Right hindlimb (tissue), 1 donor: ENCODE measurements at regions not wholly inside any gene's neighbourhood (a gene's known extent, or its start where the extent isn't known, plus 50 kb on each side); places are given as distances from the start of the nearest gene placed in this dataset.

Experiments
- DNase-seq: peaks from one replicate; pipeline ENCODE4 v3.0.0-alpha.2; 2018

DNA sequence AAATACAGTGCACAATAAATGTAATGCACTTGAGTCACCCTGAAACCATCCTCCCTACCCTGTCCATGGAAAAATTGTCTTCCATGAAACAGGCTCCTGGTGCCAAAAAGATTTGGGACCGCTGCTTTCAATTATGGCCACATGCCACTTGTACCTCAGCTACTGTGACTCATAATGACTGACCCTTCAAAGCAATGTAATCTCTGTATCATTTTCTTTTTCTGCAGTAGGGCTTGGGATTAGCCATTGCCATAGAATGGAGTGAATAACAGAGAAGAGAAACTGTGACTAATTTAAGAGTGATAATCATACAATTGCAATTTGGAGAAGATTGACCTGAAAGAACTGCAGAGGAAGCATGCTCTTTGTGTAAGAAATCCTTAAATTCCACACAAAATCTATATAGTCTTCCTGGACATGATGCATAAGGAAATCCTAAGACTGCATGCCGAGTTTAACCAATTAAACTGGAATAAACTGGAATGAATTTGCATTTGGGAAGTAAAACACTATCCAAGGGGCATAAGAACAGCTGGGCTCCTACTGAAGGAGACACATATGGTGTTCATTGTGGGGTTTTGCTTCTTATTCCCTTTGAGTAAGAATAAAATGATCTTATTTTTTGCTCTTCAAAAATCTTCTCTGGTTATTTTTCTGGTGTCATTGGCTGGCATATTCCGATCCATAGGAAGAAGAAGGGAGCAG, 59.5 kb upstream of the SLC7A1 start:
- no peak for DNase-seq

DNA sequence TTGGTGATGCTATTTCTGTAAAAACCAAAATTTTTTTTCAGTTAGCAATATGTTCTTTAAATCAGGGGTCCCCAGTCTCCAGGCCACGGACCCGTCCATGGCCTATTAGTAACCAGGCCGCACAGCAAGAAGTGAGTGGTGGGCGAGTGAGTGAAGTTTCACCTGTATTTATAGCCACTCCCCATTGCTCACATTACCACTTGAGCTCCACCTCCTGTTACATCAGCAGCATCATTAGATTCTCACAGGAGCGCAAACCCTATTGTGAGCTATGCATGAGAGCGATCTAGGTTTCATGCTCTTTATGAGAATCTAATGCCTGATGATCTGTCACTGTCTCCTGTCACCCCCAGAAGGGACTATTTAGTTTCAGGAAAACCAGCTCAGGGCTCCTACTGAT, 58.9 kb upstream of the SLC7A1 start:
- DNase-seq = no peak

DNA sequence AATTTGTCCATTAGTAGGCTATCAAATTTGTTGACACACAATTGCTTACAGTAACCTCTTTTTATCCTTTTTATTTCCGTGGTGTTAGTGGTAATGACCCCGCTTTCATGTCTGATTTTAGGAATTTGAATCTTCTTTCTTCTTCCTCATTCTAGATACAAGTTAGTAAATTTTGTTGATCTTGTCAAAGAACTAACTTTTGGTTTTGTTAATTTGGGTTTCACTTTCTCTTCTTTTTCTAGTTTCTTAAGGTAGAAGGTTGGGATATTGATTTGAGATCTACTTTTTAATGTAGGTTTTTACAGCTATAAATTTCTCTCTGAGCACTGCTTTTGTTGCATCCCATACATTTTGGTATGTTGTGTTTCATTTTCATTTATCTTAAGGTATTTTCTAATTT, 53.3 kb upstream of the SLC7A1 start:
- DNase-seq = no peak
